ENCODE measurements at regions not wholly inside any gene's neighbourhood (a gene's known extent, or its start where the extent isn't known, plus 50 kb on each side); places are given as distances from the start of the nearest gene placed in this dataset.

DNA sequence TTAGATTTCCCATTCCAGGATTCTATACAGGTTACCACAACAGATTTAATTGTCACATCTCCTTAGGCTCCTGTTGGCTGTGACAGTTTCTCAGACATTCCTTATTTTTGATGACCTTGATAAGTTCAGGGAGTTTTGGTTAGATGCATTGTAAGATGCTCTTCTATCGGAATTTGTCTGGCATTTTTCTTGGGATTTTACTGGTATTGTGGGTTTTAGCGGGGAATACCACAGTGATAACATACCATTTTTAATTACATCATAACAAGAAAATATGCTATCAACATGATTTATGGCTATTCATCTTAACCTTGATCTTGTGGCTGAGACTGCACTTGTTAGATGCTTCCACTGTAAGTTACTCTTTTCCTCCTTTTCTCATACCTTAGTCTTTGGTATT is 217.5 kb upstream of the PPFIA2 start:
- no peak for TF ChIP-seq EZH2 (IDR thresholded peaks at IDR 0.05; ENCODE audit: borderline replicate concordance, insufficient read depth, low read depth, low read length, poor library complexity, severe bottlenecking)
- TF ChIP-seq, protein P1, sequence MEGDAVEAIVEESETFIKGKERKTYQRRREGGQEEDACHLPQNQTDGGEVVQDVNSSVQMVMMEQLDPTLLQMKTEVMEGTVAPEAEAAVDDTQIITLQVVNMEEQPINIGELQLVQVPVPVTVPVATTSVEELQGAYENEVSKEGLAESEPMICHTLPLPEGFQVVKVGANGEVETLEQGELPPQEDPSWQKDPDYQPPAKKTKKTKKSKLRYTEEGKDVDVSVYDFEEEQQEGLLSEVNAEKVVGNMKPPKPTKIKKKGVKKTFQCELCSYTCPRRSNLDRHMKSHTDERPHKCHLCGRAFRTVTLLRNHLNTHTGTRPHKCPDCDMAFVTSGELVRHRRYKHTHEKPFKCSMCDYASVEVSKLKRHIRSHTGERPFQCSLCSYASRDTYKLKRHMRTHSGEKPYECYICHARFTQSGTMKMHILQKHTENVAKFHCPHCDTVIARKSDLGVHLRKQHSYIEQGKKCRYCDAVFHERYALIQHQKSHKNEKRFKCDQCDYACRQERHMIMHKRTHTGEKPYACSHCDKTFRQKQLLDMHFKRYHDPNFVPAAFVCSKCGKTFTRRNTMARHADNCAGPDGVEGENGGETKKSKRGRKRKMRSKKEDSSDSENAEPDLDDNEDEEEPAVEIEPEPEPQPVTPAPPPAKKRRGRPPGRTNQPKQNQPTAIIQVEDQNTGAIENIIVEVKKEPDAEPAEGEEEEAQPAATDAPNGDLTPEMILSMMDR (IDR thresholded peaks at IDR 0.05) = no peak
